HG03575 (cell line): ENCODE measurements at regions not wholly inside any gene's neighbourhood (a gene's known extent, or its start where the extent isn't known, plus 50 kb on each side); places are given as distances from the start of the nearest gene placed in this dataset.
"Not testable (repeated sequence)": the region's sequence is repeated elsewhere in the genome, so short reads cannot be mapped to it uniquely, and the experiment has no call there.

Source experiments
- ATAC-seq: cut with Tn5 transposase; IDR thresholded peaks from one replicate; pipeline ENCODE4 v1.9.1; 2021; ENCODE audit not compliant: unreplicated experiment, insufficient number of reproducible peaks, low FRiP score; ENCODE audit errors: extremely low read depth

DNA sequence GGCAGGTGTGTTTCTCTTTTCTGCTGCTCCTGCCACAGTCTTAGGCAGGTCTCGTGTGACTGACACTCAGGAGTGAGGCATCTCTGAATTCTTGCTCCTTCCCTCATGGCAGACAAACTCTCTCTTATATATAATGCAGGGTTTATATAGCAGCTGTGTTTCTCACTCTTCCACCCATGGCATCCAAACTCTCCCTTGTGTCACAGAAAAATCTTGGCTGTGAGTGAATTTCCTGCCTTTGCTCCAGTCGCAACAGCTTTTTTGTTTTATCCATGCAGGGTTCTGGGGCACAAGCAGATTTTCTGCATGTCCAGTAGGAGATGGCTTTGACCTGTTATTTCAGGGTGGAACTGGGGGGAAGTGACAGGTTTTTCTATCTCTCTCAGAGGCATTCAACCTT is 1275.5 kb downstream of the ADGRL3 start:
- no peak for ATAC-seq

- no peak for ATAC-seq
These were observed 1274.7 kb downstream of the ADGRL3 start for GRCh38 chr4:62474802-62475201.

GRCh38 chr4:62471021-62471420 is 1270.9 kb downstream of the ADGRL3 start:
- no peak for ATAC-seq

DNA sequence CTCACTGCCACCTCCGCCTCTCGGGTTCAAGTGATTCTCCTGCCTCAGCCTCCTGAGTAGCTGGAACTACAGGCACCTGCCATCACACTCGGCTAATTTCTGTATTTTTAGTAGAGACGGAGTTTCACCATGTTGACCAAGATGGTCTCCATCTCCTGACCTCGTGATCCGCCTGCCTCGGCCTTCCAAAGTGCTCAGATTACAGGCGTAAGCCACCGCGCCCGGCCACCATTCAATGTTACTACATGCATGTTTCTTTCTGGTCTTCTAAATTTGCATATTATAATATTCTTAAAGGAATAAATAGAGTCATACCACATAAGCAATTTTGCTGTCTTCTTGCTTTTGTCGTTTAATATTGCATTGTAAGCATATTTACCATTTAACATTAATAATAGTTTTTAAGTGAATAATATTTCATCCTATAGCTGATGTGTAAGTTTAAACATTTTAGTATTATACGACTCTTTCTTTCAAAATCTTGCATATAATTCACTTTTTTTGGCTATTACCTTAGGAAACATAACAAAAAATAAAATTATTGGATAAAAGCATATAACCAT is 1270.4 kb downstream of the ADGRL3 start:
- ATAC-seq, result no peak

DNA sequence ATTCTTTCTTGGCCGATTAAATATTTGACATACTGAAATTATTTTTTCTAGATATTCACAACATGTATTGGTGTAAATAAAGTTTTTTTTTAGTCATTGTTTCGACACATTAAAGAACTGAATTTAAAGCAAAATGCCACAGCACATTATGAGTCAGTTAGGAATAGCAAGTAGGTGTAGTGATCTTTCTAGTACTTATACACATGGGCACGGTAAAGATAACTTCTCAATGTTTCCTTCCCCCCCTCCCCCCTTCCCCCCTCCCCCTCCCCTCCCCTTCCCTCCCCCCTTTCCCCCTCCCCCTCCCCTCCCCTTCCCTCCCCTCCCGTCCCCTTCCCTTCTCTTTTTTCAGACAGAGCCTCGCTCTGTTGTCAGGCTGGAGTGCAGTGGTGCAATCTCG is 1269.9 kb downstream of the ADGRL3 start:
- no peak for ATAC-seq

DNA sequence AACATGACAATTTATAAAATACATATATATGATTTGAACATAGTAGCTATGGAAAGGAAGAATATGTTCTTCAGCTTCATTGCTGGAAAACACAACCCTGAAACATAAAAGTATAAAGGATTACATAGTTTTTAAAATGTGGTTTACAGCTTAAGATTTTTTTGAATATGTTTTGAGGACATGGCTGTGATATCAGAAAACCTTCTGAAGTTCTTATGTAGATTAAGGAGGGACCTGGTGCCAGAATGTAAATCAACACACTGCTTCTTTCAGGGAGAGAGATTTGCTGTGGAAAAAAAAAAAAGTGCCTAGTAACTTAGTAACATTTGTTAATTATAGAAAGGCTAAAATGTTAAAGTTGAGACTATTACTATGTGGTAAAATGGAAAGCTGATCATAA is 1261.8 kb downstream of the ADGRL3 start:
- no peak for ATAC-seq

- ATAC-seq, result no peak
These were observed 1260.2 kb downstream of the ADGRL3 start for GRCh38 chr4:62460329-62460728.

GRCh38 chr4:62457356-62457755 is 1257.2 kb downstream of the ADGRL3 start:
- no peak for ATAC-seq

GRCh38 chr4:62455871-62456270 is 1255.7 kb downstream of the ADGRL3 start:
- ATAC-seq, result no peak

DNA sequence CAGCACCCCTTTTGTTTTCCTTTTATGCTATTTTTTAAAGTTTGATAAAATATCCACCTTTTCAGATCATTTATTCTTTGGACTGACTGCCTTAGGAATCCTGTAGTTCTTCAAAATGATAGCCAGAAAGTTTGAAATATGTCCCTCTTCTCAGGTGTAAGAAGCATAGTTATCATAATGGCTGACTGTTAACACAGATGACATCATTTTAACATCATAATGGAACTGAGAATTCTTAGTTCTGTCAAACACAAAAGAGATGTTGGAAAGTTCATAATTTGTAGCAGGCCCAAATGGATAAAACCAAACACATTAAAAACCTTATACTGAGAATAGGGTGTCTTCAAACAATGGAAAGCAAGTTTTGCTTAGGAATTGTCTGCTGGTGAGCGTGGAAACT is 1254.4 kb downstream of the ADGRL3 start:
- ATAC-seq, result no peak

- no peak for ATAC-seq
These were observed 1250.6 kb downstream of the ADGRL3 start for GRCh38 chr4:62450740-62451139.

DNA sequence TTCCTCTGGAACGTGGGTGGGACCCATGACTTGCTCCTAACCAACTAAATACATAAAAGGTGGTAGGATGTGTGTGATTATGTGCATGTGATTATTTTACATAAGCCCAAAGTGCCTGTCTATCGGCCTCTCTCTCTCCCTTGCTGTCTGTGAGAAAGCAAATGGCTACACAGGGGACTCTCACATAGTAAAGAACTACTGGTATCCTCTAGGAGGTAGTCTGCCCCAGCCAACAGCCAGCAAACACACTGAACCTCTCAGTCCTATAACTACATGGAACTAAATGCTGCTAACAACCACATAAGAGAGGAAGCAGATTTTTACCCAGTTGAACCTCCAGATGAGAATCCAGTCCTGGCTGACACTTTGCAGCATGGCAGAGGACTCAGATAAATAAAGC is 1249.4 kb downstream of the ADGRL3 start:
- no peak for ATAC-seq

DNA sequence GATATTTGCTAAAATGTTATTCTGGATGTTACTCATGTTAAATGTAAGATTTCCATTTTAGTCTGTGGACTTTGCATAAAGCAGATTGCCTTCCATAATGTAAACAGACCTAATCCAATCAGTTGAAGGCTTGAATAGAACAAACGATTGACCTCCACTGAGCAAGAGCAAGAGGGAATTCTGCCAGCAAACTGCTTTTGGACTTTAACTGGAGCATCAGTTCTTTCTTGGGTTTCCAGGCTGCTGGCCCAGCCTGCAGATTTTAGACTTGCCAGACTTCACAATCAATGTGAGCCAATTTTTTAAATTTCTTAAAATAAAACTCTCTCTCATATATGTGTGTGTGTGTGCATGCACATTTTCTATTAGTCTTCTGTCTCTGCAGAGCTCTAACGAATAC is 1248.8 kb downstream of the ADGRL3 start:
- ATAC-seq, result no peak

DNA sequence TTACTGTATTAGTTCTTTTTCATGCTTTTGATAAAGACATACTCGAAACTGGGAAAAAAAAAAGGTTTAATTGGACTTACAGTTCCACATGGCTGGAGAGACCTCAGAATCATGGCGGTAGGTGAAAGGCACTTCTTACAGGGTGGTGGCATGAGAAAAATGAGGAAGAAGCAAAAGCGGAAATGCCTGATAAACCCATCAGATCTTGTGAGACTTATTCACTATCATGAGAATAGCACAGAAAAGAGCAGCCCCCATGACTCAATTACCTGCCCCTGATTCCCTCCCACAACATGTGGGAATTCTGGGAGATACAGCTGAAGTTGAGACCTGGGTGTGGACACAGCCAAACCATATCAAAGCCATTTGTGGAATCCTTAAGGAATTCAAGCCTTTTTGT is 1238.9 kb downstream of the ADGRL3 start:
- ATAC-seq, result no peak

GRCh38 chr4:62434921-62435320 is 1234.8 kb downstream of the ADGRL3 start:
- no peak for ATAC-seq

DNA sequence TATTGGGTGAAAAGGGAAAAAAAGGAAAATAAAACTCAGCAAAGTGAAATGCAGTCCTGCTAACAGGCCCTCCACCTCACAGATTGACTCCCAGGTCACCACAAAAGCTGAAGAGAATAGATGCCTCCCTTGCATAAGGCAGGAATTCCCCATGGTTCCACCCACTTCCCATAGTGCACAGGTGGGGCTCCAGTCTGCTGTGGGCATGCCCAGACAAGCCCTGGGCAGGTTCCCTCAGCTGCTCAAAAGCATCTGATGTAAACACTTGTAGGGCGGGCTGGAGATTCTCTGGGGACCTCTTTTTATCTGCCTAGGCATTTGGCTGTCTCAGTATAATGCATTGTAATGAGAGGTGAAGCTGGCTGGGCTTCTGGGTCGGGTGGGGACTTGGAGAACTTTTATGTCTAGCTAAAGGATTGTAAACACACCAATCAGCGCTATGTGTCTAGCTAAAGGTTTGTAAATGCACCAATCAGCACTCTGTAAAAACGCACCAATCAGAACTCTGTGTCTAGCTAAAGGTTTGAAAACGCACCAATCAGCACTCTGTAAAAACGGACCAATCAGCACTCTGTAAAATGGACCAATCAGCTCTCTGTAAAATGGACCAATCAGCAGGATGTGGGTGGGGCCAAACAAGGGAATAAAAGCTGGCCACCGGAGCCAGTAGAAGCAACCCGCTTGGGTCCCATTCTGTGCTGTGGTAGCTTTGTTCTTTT is 1231.5 kb downstream of the ADGRL3 start:
- not testable (repeated sequence) for ATAC-seq

GRCh38 chr4:62429297-62429696 is 1229.2 kb downstream of the ADGRL3 start:
- ATAC-seq, result no peak

DNA sequence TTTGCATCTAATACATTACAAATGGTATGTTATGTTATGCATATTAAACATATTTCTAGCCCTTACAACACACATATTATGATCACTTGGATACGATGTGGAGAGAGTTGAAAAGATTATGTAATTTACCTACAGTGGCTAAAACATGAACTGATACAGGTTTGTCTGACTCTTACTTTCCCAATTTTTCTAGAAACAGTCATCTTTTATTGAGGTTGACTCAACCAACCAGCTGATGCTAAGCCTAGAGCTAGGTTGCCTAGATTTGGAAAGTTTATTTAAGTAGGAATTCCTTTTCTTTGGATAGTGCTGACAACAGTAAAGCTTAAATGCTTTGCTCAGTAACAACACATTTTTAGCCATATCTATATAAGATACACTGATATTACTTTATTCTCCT is 1215.1 kb downstream of the ADGRL3 start:
- ATAC-seq, result no peak

- no peak for ATAC-seq
These were observed 1214.4 kb downstream of the ADGRL3 start for GRCh38 chr4:62414563-62414962.

DNA sequence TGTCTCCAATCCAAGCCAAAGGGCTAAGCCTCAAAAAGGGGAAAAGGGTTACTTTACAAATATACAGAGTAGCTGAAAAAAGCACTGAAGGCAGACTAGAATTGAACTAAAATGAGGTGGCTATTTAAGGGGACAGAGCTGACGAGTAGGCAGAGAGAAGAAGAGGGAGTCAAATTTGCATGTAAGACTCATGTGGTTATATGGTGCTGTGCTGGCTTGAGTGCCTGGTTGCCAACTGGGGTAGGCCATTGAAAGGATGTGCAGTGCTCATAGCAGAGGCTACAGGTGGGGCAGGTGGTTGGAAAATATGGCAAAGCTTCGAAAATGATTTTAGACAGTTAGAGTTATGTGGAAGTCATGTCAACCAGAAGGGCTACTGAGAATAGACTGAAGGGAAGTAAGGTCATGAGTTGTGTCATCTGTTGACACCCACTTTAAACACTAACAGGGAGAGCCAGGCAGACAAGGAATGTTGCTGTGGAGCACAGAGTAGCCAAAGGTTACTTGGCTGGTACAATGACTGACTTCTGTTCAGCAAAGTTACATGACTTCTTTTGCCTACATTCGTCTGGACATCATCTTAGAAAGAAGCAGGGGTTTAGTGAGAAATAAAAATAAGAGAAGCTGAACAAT is 1210.4 kb downstream of the ADGRL3 start:
- no peak for ATAC-seq

- no peak for ATAC-seq
These were observed 1208.3 kb downstream of the ADGRL3 start for GRCh38 chr4:62408454-62408853.
